ENCODE measurements at regions not wholly inside any gene's neighbourhood (a gene's known extent, or its start where the extent isn't known, plus 50 kb on each side); places are given as distances from the start of the nearest gene placed in this dataset.

DNA sequence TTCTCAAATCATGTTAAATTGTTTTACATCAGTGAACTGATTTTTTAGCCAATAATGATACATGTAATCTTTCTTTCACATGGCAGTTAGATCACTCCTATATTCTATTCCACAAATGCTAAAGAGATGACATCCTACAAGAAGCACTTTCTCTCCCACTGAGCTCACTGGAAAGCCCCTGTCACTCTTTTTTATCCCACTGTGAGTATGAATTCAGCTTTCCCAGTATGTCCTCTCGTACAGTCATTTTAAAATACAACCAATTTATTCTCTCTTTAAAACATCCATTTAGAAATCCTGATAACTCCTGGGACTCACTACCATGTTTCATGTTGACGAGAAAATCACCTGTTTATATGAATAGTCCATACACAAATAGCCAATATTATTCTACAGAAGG is 599.9 kb downstream of the SEMA5A start:
- Histone ChIP-seq H3K4me1 (no peaks in the 10 kb centered on the region), H3K4me3 (no peak overlapping the region), H3K27me3 (no peaks in the 10 kb centered on the region), H3K36me3 (no peaks in the 10 kb centered on the region), H3K9me3 (peaks cover 2% of the 10 kb centered on the region), H3K27ac (no peak overlapping the region)
- TF ChIP-seq POLR2A (IDR thresholded peaks at IDR 0.05) (no peak), POLR2AphosphoS5 (IDR thresholded peaks at IDR 0.05) (no peak), EP300 (IDR thresholded peaks at IDR 0.05) (no peak)
- TF ChIP-seq, protein P1, sequence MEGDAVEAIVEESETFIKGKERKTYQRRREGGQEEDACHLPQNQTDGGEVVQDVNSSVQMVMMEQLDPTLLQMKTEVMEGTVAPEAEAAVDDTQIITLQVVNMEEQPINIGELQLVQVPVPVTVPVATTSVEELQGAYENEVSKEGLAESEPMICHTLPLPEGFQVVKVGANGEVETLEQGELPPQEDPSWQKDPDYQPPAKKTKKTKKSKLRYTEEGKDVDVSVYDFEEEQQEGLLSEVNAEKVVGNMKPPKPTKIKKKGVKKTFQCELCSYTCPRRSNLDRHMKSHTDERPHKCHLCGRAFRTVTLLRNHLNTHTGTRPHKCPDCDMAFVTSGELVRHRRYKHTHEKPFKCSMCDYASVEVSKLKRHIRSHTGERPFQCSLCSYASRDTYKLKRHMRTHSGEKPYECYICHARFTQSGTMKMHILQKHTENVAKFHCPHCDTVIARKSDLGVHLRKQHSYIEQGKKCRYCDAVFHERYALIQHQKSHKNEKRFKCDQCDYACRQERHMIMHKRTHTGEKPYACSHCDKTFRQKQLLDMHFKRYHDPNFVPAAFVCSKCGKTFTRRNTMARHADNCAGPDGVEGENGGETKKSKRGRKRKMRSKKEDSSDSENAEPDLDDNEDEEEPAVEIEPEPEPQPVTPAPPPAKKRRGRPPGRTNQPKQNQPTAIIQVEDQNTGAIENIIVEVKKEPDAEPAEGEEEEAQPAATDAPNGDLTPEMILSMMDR (IDR thresholded peaks at IDR 0.05): no peak
- no peak for DNase-seq (ENCODE audit: low spot score in 2 of 2)
- 76% methylated on average over 2 of the region's 2 CpGs for WGBS

DNA sequence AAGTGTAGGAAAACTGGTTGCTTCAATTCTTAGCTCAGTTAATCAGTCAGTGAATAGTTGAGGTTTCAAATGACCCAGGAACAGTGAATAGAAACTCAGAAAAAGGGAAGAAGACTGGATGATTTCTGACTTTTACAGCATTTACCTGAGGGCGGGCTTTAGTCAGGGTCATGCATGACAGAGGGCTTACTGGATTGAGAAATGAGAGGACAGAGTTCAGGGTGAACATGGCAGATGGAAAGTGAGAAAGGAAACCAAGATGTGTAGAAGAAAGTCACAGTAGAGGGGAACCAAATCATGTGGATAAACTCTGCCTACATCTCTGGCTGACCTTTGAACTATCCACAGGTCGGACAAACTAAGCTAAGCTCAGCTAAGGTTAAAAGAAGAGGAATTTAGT is 596.0 kb downstream of the SEMA5A start:
- no peaks in the 10 kb centered on the region for H3K27me3 ChIP-seq
- no peak overlapping the region for H3K4me3 ChIP-seq
- H3K4me1 ChIP-seq: no peaks in the 10 kb centered on the region
- 83% methylated on average over 2 of the region's 2 CpGs for WGBS
- DNase-seq (ENCODE audit: low spot score in 2 of 2): no peak
- H3K27ac ChIP-seq: no peak overlapping the region
- H3K36me3 ChIP-seq: no peaks in the 10 kb centered on the region
- TF ChIP-seq EP300 (IDR thresholded peaks at IDR 0.05): no peak
- no peak for TF ChIP-seq POLR2AphosphoS5 (IDR thresholded peaks at IDR 0.05)
- TF ChIP-seq, protein P1 (IDR thresholded peaks at IDR 0.05): no peak
- no peak for TF ChIP-seq POLR2A (IDR thresholded peaks at IDR 0.05)
- no peaks in the 10 kb centered on the region for H3K9me3 ChIP-seq

DNA sequence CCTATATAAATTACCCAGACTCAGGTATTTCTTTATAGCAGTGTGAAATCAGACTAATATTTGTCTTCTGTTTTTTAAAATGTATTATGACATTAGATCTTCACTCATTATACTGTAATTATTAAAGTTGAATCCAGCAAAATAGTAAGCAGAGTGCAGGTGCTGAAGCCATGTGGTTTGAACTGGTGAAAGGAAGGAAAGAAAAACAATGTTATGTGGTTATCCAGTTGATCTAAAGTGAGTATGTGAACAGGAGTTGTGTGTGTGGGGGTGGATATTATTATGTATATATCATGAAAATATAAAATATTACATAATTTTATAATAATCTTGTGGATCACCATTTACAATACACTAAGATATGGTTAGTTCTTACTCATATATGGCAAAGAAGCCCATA is 593.7 kb downstream of the SEMA5A start:
- Histone ChIP-seq H3K27me3 (no peaks in the 10 kb centered on the region), H3K27ac (no peak overlapping the region), H3K4me3 (no peak overlapping the region), H3K9me3 (no peaks in the 10 kb centered on the region), H3K36me3 (no peaks in the 10 kb centered on the region), H3K4me1 (no peaks in the 10 kb centered on the region)
- no peak for TF ChIP-seq POLR2A (IDR thresholded peaks at IDR 0.05)
- TF ChIP-seq POLR2AphosphoS5 (IDR thresholded peaks at IDR 0.05): no peak
- no peak for TF ChIP-seq EP300 (IDR thresholded peaks at IDR 0.05)
- TF ChIP-seq, protein P1 (IDR thresholded peaks at IDR 0.05): no peak
- no peak for DNase-seq (ENCODE audit: low spot score in 2 of 2)

DNA sequence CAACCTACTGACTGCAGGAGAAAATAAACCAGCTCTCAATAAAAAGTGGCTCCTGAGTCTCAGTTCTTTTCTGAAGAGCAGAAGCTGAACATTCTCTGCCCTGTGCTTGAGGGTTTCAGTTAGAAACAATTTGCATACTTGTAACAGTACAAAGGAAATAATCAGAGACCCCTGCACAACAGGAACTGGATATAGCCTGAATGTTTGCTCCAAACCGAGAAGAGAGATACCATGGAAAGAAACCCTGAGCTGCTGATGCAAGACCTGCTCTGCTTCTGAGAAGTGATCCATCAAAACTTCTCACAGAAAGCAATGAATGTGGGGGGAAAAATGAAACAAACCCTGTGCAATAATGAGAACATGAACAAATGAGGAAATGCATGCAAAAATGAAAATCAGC is 592.9 kb downstream of the SEMA5A start:
- no peak for DNase-seq (ENCODE audit: low spot score in 2 of 2)
- Histone ChIP-seq H3K27ac (no peak overlapping the region), H3K4me1 (no peaks in the 10 kb centered on the region), H3K9me3 (no peaks in the 10 kb centered on the region), H3K36me3 (no peaks in the 10 kb centered on the region), H3K27me3 (no peaks in the 10 kb centered on the region), H3K4me3 (no peak overlapping the region)
- no peak for TF ChIP-seq EP300 (IDR thresholded peaks at IDR 0.05)
- no peak for TF ChIP-seq POLR2AphosphoS5 (IDR thresholded peaks at IDR 0.05)
- no peak for TF ChIP-seq POLR2A (IDR thresholded peaks at IDR 0.05)
- TF ChIP-seq, protein P1 (IDR thresholded peaks at IDR 0.05): no peak
- WGBS: 63% methylated on average over 1 of the region's 1 CpG

DNA sequence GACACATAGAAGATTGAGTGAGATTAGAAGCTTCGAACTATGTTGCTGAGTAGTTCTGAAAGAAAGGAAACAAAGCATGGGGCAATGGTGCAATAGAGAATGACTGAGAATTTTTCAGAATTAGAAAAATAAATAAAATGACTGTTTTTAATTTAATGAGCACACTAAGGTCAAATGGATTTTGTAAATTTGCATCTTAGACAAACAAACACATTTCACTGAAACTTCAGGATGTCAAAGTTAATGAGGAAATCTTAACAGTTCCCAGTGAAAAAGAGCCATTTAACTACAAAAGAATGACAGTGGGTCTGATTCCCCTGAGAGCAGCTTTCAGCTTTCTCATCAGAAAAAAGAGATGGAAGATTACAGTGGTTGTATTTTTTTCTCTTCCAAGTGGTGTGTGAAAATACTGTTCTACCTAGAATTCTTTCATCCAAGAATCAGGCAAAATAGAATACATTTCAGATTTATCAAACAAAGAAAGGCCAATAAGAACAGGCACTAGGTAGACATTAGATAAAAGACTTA is 591.9 kb downstream of the SEMA5A start:
- Histone ChIP-seq H3K9me3 (no peaks in the 10 kb centered on the region), H3K27me3 (no peaks in the 10 kb centered on the region), H3K36me3 (no peaks in the 10 kb centered on the region), H3K4me3 (no peak overlapping the region), H3K27ac (no peak overlapping the region), H3K4me1 (no peaks in the 10 kb centered on the region)
- WGBS: 86% methylated on average over 1 of the region's 1 CpG
- DNase-seq (ENCODE audit: low spot score in 2 of 2): no peak
- TF ChIP-seq, protein P1 (IDR thresholded peaks at IDR 0.05): no peak
- TF ChIP-seq POLR2AphosphoS5 (IDR thresholded peaks at IDR 0.05) (no peak), EP300 (IDR thresholded peaks at IDR 0.05) (no peak), POLR2A (IDR thresholded peaks at IDR 0.05) (no peak)
